Activated CD4-positive, alpha-beta T cell treated with anti-CD3 and anti-CD28 coated beads, Interleukin-2, Interleukin-6, amounts not matched to agents 100 ng/mL and 50 ng/mL, durations not matched to agents 16 hours and 8 hours (primary cell): ENCODE measurements at regions not wholly inside any gene's neighbourhood (a gene's known extent, or its start where the extent isn't known, plus 50 kb on each side); places are given as distances from the start of the nearest gene placed in this dataset.
"Not testable (repeated sequence)": the region's sequence is repeated elsewhere in the genome, so short reads cannot be mapped to it uniquely, and the experiment has no call there.

ENCODE experiments used
- DNase-seq: peaks from one replicate; pipeline ENCODE4 v3.0.0-alpha.2; 2020

GRCh38 chr6:164690702-164691500 is 618.5 kb downstream of the C6orf118 start:
- DNase-seq = no peak

GRCh38 chr6:164690241-164690640 is 619.2 kb downstream of the C6orf118 start:
- DNase-seq = no peak

GRCh38 chr6:164665328-164665727 is 644.1 kb downstream of the C6orf118 start:
- no peak for DNase-seq

- DNase-seq = no peak
Observed at GRCh38 chr6:164663634-164664033, 645.8 kb downstream of the C6orf118 start.

GRCh38 chr6:164661716-164662115 is 647.7 kb downstream of the C6orf118 start:
- DNase-seq = no peak

- DNase-seq = no peak
Observed at GRCh38 chr6:164660781-164661180, 648.6 kb downstream of the C6orf118 start.

GRCh38 chr6:164640956-164641355 is 668.4 kb downstream of the C6orf118 start:
- DNase-seq = no peak

GRCh38 chr6:164628302-164628931 is 681.0 kb downstream of the C6orf118 start:
- DNase-seq = no peak

GRCh38 chr6:164616917-164617524 is 692.4 kb downstream of the C6orf118 start:
- no peak for DNase-seq

GRCh38 chr6:164612751-164613150 is 696.7 kb downstream of the C6orf118 start:
- no peak for DNase-seq

GRCh38 chr6:164610859-164611258 is 698.5 kb downstream of the C6orf118 start:
- DNase-seq = not testable (repeated sequence)

- not testable (repeated sequence) for DNase-seq
Observed at GRCh38 chr6:164602415-164602814, 707.0 kb downstream of the C6orf118 start.

GRCh38 chr6:164581563-164581962 is 727.8 kb downstream of the C6orf118 start:
- DNase-seq = no peak

- no peak for DNase-seq
Observed at GRCh38 chr6:164579035-164579434, 730.4 kb downstream of the C6orf118 start.

- no peak for DNase-seq
Observed at GRCh38 chr6:164578616-164579015, 730.8 kb downstream of the C6orf118 start.

GRCh38 chr6:164570801-164571200 is 738.6 kb downstream of the C6orf118 start:
- DNase-seq = no peak

GRCh38 chr6:164569509-164569908 is 739.9 kb downstream of the C6orf118 start:
- no peak for DNase-seq

GRCh38 chr6:164563924-164564323 is 745.5 kb downstream of the C6orf118 start:
- DNase-seq = no peak

- DNase-seq = no peak
Observed at GRCh38 chr6:164561656-164562055, 747.7 kb downstream of the C6orf118 start.

- DNase-seq = no peak
Observed at GRCh38 chr6:164554700-164555476, 754.5 kb downstream of the C6orf118 start.

GRCh38 chr6:164554226-164554625 is 755.2 kb downstream of the C6orf118 start:
- no peak for DNase-seq

- DNase-seq = no peak
Observed at GRCh38 chr6:164551706-164552105, 757.7 kb downstream of the C6orf118 start.

GRCh38 chr6:164547076-164547475 is 762.3 kb downstream of the C6orf118 start:
- no peak for DNase-seq
